ENCODE measurements at regions not wholly inside any gene's neighbourhood (a gene's known extent, or its start where the extent isn't known, plus 50 kb on each side); places are given as distances from the start of the nearest gene placed in this dataset.

DNA sequence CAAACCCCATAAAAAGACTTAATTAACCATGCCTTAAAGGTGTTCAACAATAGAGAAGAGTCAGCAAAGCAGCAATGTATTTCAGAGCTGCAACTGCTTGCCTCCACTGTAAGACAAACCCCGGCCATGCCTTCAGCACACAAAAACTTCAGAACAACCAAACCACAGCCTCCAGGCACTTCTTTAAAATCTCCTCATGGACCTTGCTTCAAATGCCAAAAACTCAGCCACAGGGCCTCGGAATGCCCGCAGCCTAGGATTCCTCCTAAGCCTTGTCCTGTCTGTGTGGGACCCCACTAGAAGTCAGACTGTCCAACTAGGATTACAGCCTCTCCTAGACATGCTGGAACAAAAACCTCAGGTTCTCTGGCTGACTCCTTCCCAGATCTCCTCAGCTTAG, 208.1 kb upstream of the DUSP10 start:
- no peaks in the 10 kb centered on the region for H3K27me3 Mint-ChIP-seq
- no peak overlapping the region for H3K27ac Mint-ChIP-seq
- DNase-seq (ENCODE audit: extremely low spot score, unreplicated experiment), result no peak
- H3K4me3 Mint-ChIP-seq, result no peak overlapping the region
- H3K4me1 Mint-ChIP-seq (ENCODE audit: unreplicated experiment), result peaks cover 5% of the 10 kb centered on the region
- peaks cover 11% of the 10 kb centered on the region for H3K9me3 Mint-ChIP-seq
- H3K36me3 Mint-ChIP-seq, result peaks cover 3% of the 10 kb centered on the region
- TF ChIP-seq, protein P1, sequence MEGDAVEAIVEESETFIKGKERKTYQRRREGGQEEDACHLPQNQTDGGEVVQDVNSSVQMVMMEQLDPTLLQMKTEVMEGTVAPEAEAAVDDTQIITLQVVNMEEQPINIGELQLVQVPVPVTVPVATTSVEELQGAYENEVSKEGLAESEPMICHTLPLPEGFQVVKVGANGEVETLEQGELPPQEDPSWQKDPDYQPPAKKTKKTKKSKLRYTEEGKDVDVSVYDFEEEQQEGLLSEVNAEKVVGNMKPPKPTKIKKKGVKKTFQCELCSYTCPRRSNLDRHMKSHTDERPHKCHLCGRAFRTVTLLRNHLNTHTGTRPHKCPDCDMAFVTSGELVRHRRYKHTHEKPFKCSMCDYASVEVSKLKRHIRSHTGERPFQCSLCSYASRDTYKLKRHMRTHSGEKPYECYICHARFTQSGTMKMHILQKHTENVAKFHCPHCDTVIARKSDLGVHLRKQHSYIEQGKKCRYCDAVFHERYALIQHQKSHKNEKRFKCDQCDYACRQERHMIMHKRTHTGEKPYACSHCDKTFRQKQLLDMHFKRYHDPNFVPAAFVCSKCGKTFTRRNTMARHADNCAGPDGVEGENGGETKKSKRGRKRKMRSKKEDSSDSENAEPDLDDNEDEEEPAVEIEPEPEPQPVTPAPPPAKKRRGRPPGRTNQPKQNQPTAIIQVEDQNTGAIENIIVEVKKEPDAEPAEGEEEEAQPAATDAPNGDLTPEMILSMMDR (conservative IDR thresholded peaks at IDR 0.05), result no peak

DNA sequence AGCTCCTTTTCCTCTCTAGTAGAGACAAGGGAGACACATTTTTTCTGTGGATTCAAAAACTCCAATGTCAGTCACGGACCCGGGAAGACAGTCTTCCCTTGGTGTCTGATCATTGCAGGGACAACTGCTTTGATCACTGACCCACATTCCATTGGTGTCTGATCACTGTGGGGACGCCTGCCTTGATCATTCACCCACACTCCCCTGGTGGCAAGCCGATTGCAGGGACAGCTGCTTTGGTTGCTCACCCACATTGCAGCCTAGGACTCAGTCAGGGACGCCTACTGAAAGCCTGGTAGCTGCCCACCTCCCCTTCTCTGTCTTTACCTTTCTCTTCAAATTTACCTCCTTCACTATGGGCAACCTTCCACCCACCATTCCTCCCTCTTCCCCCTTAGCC, 206.6 kb upstream of the DUSP10 start:
- H3K4me3 Mint-ChIP-seq, result no peak overlapping the region
- TF ChIP-seq, protein P1 (conservative IDR thresholded peaks at IDR 0.05), result no peak
- H3K9me3 Mint-ChIP-seq, result peaks cover 20% of the 10 kb centered on the region
- H3K27me3 Mint-ChIP-seq, result no peaks in the 10 kb centered on the region
- H3K36me3 Mint-ChIP-seq, result peaks cover 3% of the 10 kb centered on the region
- DNase-seq (ENCODE audit: extremely low spot score, unreplicated experiment), result no peak
- no peak overlapping the region for H3K27ac Mint-ChIP-seq
- peaks cover 5% of the 10 kb centered on the region for H3K4me1 Mint-ChIP-seq (ENCODE audit: unreplicated experiment)

DNA sequence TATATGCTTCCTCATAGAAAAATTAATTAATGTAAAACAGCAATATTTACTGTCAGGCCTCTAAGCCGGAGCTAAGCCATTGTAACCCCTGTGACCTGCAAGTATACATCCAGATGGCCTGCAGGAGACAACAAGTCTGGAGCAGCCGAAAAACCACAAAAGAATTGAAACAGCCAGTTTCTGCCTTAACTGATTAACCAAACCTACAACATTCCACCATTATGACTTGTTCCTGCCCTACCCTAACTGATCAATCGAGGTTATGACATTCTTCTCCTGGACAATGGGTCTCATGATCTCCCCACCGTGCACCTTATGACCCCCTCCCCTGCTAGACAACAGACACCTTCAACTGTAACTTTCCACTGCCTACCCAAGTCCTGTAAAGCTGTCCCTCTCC, 205.8 kb upstream of the DUSP10 start:
- peaks cover 5% of the 10 kb centered on the region for H3K4me1 Mint-ChIP-seq (ENCODE audit: unreplicated experiment)
- H3K27ac Mint-ChIP-seq, result peak overlapping the region; percentile 50
- H3K36me3 Mint-ChIP-seq, result peaks cover 3% of the 10 kb centered on the region
- peaks cover 20% of the 10 kb centered on the region for H3K9me3 Mint-ChIP-seq
- no peaks in the 10 kb centered on the region for H3K27me3 Mint-ChIP-seq
- DNase-seq (ENCODE audit: extremely low spot score, unreplicated experiment), result no peak
- no peak overlapping the region for H3K4me3 Mint-ChIP-seq
- TF ChIP-seq, protein P1 (conservative IDR thresholded peaks at IDR 0.05), result no peak

DNA sequence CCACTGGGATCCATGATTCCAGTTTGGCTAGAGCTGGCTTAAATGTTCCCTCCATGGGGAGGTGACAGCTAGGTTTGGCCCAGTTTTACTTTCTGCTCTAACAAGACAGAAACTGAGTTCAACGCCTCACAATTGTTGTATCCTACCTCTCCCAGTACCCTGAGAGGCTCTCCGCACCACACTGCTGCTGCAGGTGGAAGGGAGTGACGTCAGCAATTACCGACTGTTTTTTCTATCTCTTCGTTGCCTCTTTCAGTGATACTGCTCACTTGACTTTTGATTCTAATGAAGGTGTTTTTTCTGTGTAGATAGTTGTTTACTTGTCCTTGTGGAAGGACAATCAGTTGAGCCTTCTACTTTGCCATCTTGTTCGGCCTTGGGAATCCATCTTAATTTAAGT, 204.9 kb upstream of the DUSP10 start:
- no peak for DNase-seq (ENCODE audit: extremely low spot score, unreplicated experiment)
- Mint-ChIP-seq H3K36me3 (peaks cover 3% of the 10 kb centered on the region), H3K9me3 (peaks cover 20% of the 10 kb centered on the region), H3K4me1 (ENCODE audit: unreplicated experiment) (peaks cover 5% of the 10 kb centered on the region), H3K4me3 (no peak overlapping the region), H3K27ac (no peak overlapping the region), H3K27me3 (no peaks in the 10 kb centered on the region)
- TF ChIP-seq, protein P1 (conservative IDR thresholded peaks at IDR 0.05), result no peak

DNA sequence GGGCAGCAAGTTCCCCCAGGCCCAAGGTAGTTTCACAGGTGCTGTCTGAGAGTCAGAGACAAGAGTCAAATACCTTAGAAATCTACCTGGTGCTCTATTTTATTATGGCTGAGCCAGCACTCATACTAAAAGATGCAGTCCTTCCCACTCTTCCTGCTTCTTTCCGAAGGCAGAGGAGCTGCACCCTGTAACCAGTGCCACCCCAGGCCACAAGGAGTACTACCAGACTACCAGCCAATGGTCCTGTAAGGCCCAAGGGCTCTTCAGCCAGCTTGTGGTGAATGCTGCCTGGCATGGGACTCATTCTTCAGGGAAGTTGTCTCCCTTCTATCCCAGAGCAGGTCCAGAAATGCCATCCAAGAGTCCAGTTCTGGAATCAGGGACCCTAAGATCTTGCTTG, 203.8 kb upstream of the DUSP10 start:
- Mint-ChIP-seq H3K4me1 (ENCODE audit: unreplicated experiment) (peaks cover 5% of the 10 kb centered on the region), H3K36me3 (peaks cover 3% of the 10 kb centered on the region), H3K27me3 (no peaks in the 10 kb centered on the region), H3K9me3 (peaks cover 20% of the 10 kb centered on the region), H3K27ac (no peak overlapping the region), H3K4me3 (no peak overlapping the region)
- no peak for DNase-seq (ENCODE audit: extremely low spot score, unreplicated experiment)
- TF ChIP-seq, protein P1 (conservative IDR thresholded peaks at IDR 0.05), result no peak

DNA sequence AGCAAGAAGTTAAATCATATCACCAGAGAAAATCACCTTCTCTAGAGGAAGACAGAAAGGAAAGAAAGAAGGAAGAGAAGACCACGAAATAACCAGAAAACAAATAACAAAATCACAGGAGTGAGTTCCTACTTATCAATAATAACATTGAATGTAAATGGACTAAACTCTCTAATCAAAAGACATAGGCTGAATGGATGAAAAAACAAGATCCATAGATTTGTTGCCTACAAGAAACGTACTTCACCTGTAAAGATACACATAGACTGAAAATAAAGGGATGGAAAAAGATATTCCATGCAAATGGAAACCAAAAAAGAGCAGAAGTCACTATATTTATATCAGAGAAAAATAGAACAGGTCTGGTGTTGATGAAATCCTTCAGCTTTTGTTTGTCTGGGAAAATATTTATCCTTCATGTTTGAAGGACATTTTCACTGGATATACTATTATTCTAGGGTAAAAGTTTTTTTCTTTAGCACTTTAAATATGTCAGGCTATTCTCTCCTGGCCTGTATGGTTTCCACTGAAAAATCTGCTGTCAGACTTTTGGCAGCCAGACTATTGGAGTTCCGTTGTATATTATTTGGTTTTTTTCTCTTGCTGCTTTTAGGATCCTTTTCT, 202.5 kb upstream of the DUSP10 start:
- Mint-ChIP-seq H3K27ac (no peak overlapping the region), H3K9me3 (peaks cover 20% of the 10 kb centered on the region), H3K4me3 (no peak overlapping the region), H3K36me3 (peaks cover 3% of the 10 kb centered on the region), H3K4me1 (ENCODE audit: unreplicated experiment) (peaks cover 5% of the 10 kb centered on the region), H3K27me3 (no peaks in the 10 kb centered on the region)
- DNase-seq (ENCODE audit: extremely low spot score, unreplicated experiment), result no peak
- TF ChIP-seq, protein P1 (conservative IDR thresholded peaks at IDR 0.05), result no peak
